DMS53 treated with DMSO at 0.1 percent for 48 hours (cell line): ENCODE measurements at regions not wholly inside any gene's neighbourhood (a gene's known extent, or its start where the extent isn't known, plus 50 kb on each side); places are given as distances from the start of the nearest gene placed in this dataset.
"Not testable (repeated sequence)": the region's sequence is repeated elsewhere in the genome, so short reads cannot be mapped to it uniquely, and the experiment has no call there.

Source experiments
- DNase-seq: peaks from one replicate; lab custom pipeline; 2025; ENCODE audit not compliant: unreplicated experiment; lab: John Stamatoyannopoulos, UW

DNA sequence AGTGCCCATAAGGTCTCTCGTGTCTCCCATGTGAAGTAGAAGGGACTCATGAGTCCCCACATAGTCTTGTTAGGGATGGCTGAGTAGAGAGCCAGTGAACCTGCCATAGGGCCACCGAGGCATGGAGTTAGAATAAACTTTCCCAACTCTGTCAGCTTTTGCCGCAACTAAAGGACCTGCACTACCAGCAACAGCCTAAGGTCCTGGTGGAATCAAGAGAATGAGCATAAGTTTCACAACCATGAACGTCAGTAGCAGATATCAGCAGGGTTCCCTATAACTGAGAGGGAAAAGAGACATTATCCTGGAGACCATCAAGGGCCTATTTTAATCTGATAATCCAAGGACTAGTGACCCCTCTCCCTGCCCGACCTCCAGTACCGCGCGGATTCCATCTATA lies 60.3 kb upstream of the FNDC3B start:
- DNase-seq, result no peak

DNA sequence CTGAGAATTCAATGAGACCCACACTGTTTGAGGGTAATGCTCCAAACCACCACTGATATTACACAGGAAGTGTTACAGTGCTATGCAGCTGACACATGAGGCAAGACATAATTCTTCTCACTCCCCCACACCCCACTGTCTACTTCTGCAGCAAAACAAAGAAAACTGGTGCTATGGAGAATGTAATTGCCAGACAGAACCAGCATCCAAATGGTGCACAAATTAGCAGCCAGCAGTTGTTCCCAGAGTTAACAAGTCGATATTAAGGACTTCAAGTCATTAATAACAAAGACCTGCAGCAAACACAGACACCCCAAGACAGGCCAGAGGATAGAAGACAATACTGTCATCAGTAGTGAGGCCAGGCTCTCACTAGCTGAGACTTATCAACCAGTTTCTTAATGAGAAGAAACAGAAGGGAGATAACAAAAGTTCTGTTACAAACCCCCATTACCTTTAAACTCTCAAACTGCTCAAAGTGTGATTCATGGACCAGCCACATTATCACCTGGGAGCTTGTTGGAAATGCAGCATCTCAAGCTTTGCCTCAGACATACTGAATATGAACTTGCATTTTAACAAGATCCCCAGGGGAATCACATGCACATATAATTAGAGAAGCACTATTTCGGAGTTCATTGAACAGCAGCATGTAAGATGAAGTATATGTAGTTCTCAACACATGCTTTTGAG lies 58.7 kb upstream of the FNDC3B start:
- no peak for DNase-seq

- DNase-seq, result no peak
Measured at GRCh38 chr3:171981271-171981605, 58.1 kb upstream of the FNDC3B start.

GRCh38 chr3:171982828-171983227 lies 56.5 kb upstream of the FNDC3B start:
- DNase-seq, result no peak

DNA sequence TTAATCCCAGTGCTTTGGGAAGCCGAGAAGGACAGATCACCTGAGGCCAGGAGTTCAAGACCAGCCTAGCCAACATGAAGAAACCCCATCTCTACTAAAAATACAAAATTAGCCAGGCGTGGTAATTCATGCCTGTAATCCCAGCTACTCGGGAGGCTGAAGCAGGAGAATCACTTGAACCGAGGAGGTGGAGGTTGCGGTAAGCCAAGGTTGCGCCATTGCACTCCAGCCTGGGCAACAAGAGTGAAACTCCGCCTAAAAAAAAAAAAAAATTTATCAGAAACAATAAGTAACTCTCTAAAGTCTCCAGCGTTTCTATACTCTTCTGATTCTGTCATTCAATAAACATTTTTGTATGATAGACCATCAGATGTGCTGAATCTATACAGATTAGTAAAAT lies 55.7 kb upstream of the FNDC3B start:
- DNase-seq, result not testable (repeated sequence)

GRCh38 chr3:171984883-171985282 lies 54.5 kb upstream of the FNDC3B start:
- no peak for DNase-seq

GRCh38 chr3:171986176-171986575 lies 53.2 kb upstream of the FNDC3B start:
- no peak for DNase-seq

- DNase-seq, result no peak
Measured at GRCh38 chr3:171986757-171987518, 52.4 kb upstream of the FNDC3B start.
